Epithelial cell of esophagus (primary cell): ENCODE measurements at regions not wholly inside any gene's neighbourhood (a gene's known extent, or its start where the extent isn't known, plus 50 kb on each side); places are given as distances from the start of the nearest gene placed in this dataset.

ENCODE experiments used
- DNase-seq: peaks from one replicate; pipeline ENCODE4 v3.0.0; 2010; ENCODE audit warnings: low read depth
- H3K4me3 ChIP-seq: 2 replicates; pipeline ENCODE4 v1.5.1; 2011; ENCODE audit warnings: mild to moderate bottlenecking, low read length, control low read depth
- CTCF ChIP-seq: IDR thresholded peaks from 2 replicates; pipeline ENCODE4 v1.5.1; 2011; ENCODE audit warnings: low read depth, mild to moderate bottlenecking, low read length, control low read depth, inconsistent platforms; ENCODE audit not compliant: insufficient read depth; ENCODE audit errors: missing control alignments

GRCh38 chr12:115517913-115518312, 759.6 kb downstream of the MED13L start:
- H3K4me3 ChIP-seq: no peak overlapping the region
- no peak for DNase-seq
- no peak for TF ChIP-seq CTCF

GRCh38 chr12:115511986-115512711, 765.3 kb downstream of the MED13L start:
- no peak overlapping the region for H3K4me3 ChIP-seq
- no peak for TF ChIP-seq CTCF
- no peak for DNase-seq

GRCh38 chr12:115511305-115511704, 766.2 kb downstream of the MED13L start:
- H3K4me3 ChIP-seq: no peak overlapping the region
- no peak for TF ChIP-seq CTCF
- no peak for DNase-seq

GRCh38 chr12:115508990-115509389, 768.5 kb downstream of the MED13L start:
- DNase-seq: no peak
- no peak for TF ChIP-seq CTCF

GRCh38 chr12:115507951-115508722, 769.4 kb downstream of the MED13L start:
- DNase-seq: no peak
- TF ChIP-seq CTCF: no peak
- no peak overlapping the region for H3K4me3 ChIP-seq

More at GRCh38 chr12:115508990-115509389, 768.5 kb downstream of the MED13L start:
- no peak overlapping the region for H3K4me3 ChIP-seq

- H3K4me3 ChIP-seq: no peak overlapping the region
- no peak for DNase-seq
- no peak for TF ChIP-seq CTCF
These were observed 770.0 kb downstream of the MED13L start for GRCh38 chr12:115507560-115507889.
